Calu3 (cell line): ENCODE measurements at regions not wholly inside any gene's neighbourhood (a gene's known extent, or its start where the extent isn't known, plus 50 kb on each side); places are given as distances from the start of the nearest gene placed in this dataset.

Experiments used
- BruUV-seq: library from RNA; stranded (reverse); fragments of 400-500 nt; replicated peaks from 2 replicates; lab custom pipeline; 2021; lab: Mats Ljungman, UMichigan
- CTCF ChIA-PET: fragments of 300-600 bp; sonication (Branson Sonifier 250); formaldehyde crosslinking; loops from one replicate; lab custom pipeline; 2022; ENCODE audit warnings: antibody characterized with exemption; lab: Charles Lee
- DNase-seq: peaks from one replicate; pipeline ENCODE4 v3.0.0; 2022
- H3K27ac Mint-ChIP-seq: one replicate; pipeline ENCODE4 v1.8.0; 2022; ENCODE audit warnings: mixed read lengths; ENCODE audit not compliant: unreplicated experiment
- H3K27me3 Mint-ChIP-seq: one replicate; pipeline ENCODE4 v1.8.0; 2022; ENCODE audit warnings: mixed read lengths; ENCODE audit not compliant: unreplicated experiment
- H3K36me3 Mint-ChIP-seq: one replicate; pipeline ENCODE4 v1.8.0; 2022; ENCODE audit warnings: mild to moderate bottlenecking, moderate library complexity, mixed read lengths; ENCODE audit not compliant: insufficient read depth, unreplicated experiment
- H3K4me1 Mint-ChIP-seq: one replicate; pipeline ENCODE4 v1.8.0; 2022; ENCODE audit warnings: mild to moderate bottlenecking, low read depth, mixed read lengths; ENCODE audit not compliant: unreplicated experiment
- H3K4me3 Mint-ChIP-seq: one replicate; pipeline ENCODE4 v1.8.0; 2022; ENCODE audit warnings: mild to moderate bottlenecking, low read depth, moderate library complexity, mixed read lengths; ENCODE audit not compliant: unreplicated experiment
- H3K9me3 Mint-ChIP-seq: one replicate; pipeline ENCODE4 v1.8.0; 2022; ENCODE audit warnings: low read depth, mixed read lengths; ENCODE audit not compliant: unreplicated experiment
- intact Hi-C: fragments of 100-400 bp; cut with micrococcal nuclease; formaldehyde crosslinking; loops from one replicate; pipeline ENCODE4 v1.10.0; 2022; ENCODE audit not compliant: unreplicated experiment
- TF ChIP-seq, protein P1 (sequence below): fragments of 200-600 bp; IDR thresholded peaks from one replicate; pipeline ENCODE4 v1.8.0; 2022; ENCODE audit warnings: antibody characterized with exemption; ENCODE audit not compliant: unreplicated experiment

DNA sequence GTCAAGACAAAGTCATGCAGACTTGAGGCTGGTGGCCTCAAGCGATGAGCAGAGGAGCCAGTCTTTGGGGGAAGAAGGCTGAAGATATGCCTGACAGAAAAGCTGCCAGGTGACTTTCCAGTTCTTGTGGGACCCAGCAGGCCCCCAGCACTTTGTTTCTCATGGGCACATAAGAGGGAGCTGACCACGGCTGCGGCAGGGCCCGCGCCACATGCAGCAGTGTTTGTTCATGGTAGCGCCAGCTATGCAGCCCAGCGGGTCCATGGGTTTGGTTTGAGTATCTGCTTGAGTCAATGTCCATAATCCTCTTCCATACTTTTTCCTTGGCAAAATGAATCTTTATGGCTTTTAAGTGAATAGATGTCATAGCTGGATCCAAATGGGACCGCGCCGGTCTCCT, 91.0 kb upstream of the LY86 start:
- H3K27me3 Mint-ChIP-seq: peaks cover 26% of the 10 kb centered on the region
- no peaks in the 10 kb centered on the region for H3K36me3 Mint-ChIP-seq
- intact Hi-C loops: no loop called here
- BruUV-seq: no TSS peak
- H3K27ac Mint-ChIP-seq: no peak overlapping the region
- no peaks in the 10 kb centered on the region for H3K4me1 Mint-ChIP-seq
- H3K9me3 Mint-ChIP-seq: no peaks in the 10 kb centered on the region
- H3K4me3 Mint-ChIP-seq: no peak overlapping the region
- TF ChIP-seq, protein P1, sequence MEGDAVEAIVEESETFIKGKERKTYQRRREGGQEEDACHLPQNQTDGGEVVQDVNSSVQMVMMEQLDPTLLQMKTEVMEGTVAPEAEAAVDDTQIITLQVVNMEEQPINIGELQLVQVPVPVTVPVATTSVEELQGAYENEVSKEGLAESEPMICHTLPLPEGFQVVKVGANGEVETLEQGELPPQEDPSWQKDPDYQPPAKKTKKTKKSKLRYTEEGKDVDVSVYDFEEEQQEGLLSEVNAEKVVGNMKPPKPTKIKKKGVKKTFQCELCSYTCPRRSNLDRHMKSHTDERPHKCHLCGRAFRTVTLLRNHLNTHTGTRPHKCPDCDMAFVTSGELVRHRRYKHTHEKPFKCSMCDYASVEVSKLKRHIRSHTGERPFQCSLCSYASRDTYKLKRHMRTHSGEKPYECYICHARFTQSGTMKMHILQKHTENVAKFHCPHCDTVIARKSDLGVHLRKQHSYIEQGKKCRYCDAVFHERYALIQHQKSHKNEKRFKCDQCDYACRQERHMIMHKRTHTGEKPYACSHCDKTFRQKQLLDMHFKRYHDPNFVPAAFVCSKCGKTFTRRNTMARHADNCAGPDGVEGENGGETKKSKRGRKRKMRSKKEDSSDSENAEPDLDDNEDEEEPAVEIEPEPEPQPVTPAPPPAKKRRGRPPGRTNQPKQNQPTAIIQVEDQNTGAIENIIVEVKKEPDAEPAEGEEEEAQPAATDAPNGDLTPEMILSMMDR: no peak
- CTCF ChIA-PET: no interaction called here
- no peak for DNase-seq

DNA sequence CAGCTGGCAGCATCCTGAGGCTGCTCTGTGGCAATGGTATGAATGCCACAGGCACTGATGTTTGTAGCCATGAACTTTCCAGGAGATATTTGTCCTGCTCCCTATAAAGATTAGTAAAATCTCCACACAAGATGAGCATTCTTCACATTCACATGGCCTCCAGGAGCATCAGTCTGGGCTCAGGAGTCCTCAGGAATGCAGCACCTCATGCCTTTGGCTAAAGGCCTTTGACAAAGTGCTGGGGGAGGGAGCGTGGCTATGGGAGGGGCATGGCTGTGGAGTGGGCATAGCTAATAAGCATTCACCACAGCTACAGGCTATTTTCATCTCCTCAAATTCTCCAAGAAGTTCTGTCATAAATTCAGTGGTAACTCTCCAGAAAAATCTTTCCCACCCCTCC, 90.5 kb upstream of the LY86 start:
- H3K4me1 Mint-ChIP-seq: no peaks in the 10 kb centered on the region
- H3K27ac Mint-ChIP-seq: no peak overlapping the region
- TF ChIP-seq, protein P1: no peak
- peaks cover 26% of the 10 kb centered on the region for H3K27me3 Mint-ChIP-seq
- intact Hi-C loops: no loop called here
- no TSS peak for BruUV-seq
- no peak overlapping the region for H3K4me3 Mint-ChIP-seq
- DNase-seq: no peak
- CTCF ChIA-PET: no interaction called here
- no peaks in the 10 kb centered on the region for H3K36me3 Mint-ChIP-seq
- no peaks in the 10 kb centered on the region for H3K9me3 Mint-ChIP-seq

GRCh38 chr6:6503191-6503590, 85.3 kb upstream of the LY86 start:
- Mint-ChIP-seq H3K27me3 (peaks cover 27% of the 10 kb centered on the region), H3K27ac (no peak overlapping the region), H3K9me3 (no peaks in the 10 kb centered on the region), H3K4me1 (no peaks in the 10 kb centered on the region), H3K4me3 (no peak overlapping the region), H3K36me3 (no peaks in the 10 kb centered on the region)
- intact Hi-C loops: no loop called here
- TF ChIP-seq, protein P1: no peak
- BruUV-seq: no TSS peak
- DNase-seq: no peak
- CTCF ChIA-PET: no interaction called here

GRCh38 chr6:6505111-6505510, 83.4 kb upstream of the LY86 start:
- Mint-ChIP-seq H3K4me1 (no peaks in the 10 kb centered on the region), H3K36me3 (no peaks in the 10 kb centered on the region), H3K27ac (no peak overlapping the region), H3K4me3 (no peak overlapping the region), H3K27me3 (peaks cover 16% of the 10 kb centered on the region), H3K9me3 (no peaks in the 10 kb centered on the region)
- no TSS peak for BruUV-seq
- no peak for DNase-seq
- intact Hi-C loops: no loop called here
- TF ChIP-seq, protein P1: no peak
- CTCF ChIA-PET: no interaction called here

DNA sequence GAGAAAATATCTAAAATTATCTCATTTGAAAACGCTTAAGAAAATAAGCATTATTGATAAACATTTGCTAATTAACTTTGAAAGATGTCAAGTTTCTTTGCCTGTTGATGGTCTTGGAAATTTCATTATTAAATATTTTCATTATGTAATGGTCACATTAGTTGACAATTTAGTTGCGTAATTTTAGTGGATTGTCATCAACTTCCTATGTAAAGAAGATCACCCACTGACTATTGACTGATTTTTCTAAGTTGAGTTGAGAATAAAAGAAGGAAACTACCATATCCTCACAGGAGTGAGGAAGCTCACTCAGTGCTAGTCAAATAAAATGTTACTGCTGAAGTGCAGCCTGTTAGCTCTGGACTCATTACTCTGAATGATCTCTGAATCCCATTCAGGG, 79.9 kb upstream of the LY86 start:
- no peaks in the 10 kb centered on the region for H3K9me3 Mint-ChIP-seq
- no TSS peak for BruUV-seq

More for the DNA sequence above, 79.9 kb upstream of the LY86 start:
- DNase-seq: no peak
- TF ChIP-seq, protein P1: no peak
- peaks cover 14% of the 10 kb centered on the region for H3K27me3 Mint-ChIP-seq
- CTCF ChIA-PET: no interaction called here
- no peak overlapping the region for H3K27ac Mint-ChIP-seq
- H3K36me3 Mint-ChIP-seq: no peaks in the 10 kb centered on the region
- intact Hi-C loops: no loop called here
- no peak overlapping the region for H3K4me3 Mint-ChIP-seq
- no peaks in the 10 kb centered on the region for H3K4me1 Mint-ChIP-seq
